PC-9 (cell line): ENCODE measurements at regions not wholly inside any gene's neighbourhood (a gene's known extent, or its start where the extent isn't known, plus 50 kb on each side); places are given as distances from the start of the nearest gene placed in this dataset.

ENCODE experiments used
- BruUV-seq: library from RNA; stranded (reverse); fragments of 400-500 nt; replicated peaks from 2 replicates; lab custom pipeline; 2021; lab: Mats Ljungman, UMichigan
- CTCF ChIA-PET: fragments of 300-600 bp; sonication (Branson Sonifier 250); formaldehyde crosslinking; loops from one replicate; lab custom pipeline; 2022; ENCODE audit warnings: antibody characterized with exemption; lab: Charles Lee
- POLR2A ChIA-PET: fragments of 300-600 bp; sonication (Branson Sonifier 250); formaldehyde crosslinking; loops from one replicate; lab custom pipeline; 2022; ENCODE audit warnings: antibody characterized with exemption; ENCODE audit not compliant: unreplicated experiment; lab: Charles Lee
- DNase-seq, 2 experiments: peaks; one replicate each; pipeline versions ENCODE4 v3.0.0 to v3.0.0-alpha.2; 2015 to 2022; ENCODE audit warnings: mixed read lengths in 1 of 2
- H2AFZ ChIP-seq: fragments of 200-600 bp; sonication (generic); 2 replicates; pipeline ENCODE4 v1.8.1; 2017; ENCODE audit warnings: antibody characterized with exemption
- H3F3A ChIP-seq: fragments of 200-600 bp; sonication (generic); 2 replicates; pipeline ENCODE4 v1.8.1; 2017; ENCODE audit warnings: antibody characterized with exemption, mild to moderate bottlenecking, low read depth; ENCODE audit not compliant: insufficient read depth
- H3K27ac ChIP-seq: fragments of 200-600 bp; sonication (generic); 2 replicates; pipeline ENCODE4 v1.6.1; 2016; ENCODE audit warnings: mixed run types
- H3K27me3 ChIP-seq: fragments of 200-600 bp; sonication (generic); 2 replicates; pipeline ENCODE4 v1.6.1; 2016; ENCODE audit warnings: low read depth, mixed run types; ENCODE audit not compliant: insufficient read depth
- H3K36me3 ChIP-seq: fragments of 200-600 bp; sonication (generic); 2 replicates; pipeline ENCODE4 v1.6.1; 2016; ENCODE audit warnings: low read depth, mixed run types
- H3K4me1 ChIP-seq: fragments of 200-600 bp; sonication (generic); replicated peaks from 2 replicates; pipeline ENCODE4 v1.6.1; 2016; ENCODE audit warnings: mixed run types; ENCODE audit not compliant: insufficient read depth
- H3K4me2 ChIP-seq: fragments of 200-600 bp; sonication (generic); 2 replicates; pipeline ENCODE4 v1.6.1; 2017; ENCODE audit warnings: mixed run types
- H3K4me3 ChIP-seq: fragments of 200-600 bp; sonication (generic); 2 replicates; pipeline ENCODE4 v1.6.1; 2016; ENCODE audit warnings: mixed run types
- H3K79me2 ChIP-seq: fragments of 200-600 bp; sonication (generic); 2 replicates; pipeline ENCODE4 v1.6.1; 2017; ENCODE audit warnings: low read depth, mixed run types
- H3K9me2 ChIP-seq: fragments of 200-600 bp; sonication (generic); 2 replicates; pipeline ENCODE4 v1.8.1; 2017; ENCODE audit warnings: mild to moderate bottlenecking; ENCODE audit not compliant: insufficient read depth
- H3K9me3 ChIP-seq: fragments of 200-600 bp; sonication (generic); 2 replicates; pipeline ENCODE4 v1.8.1; 2016; ENCODE audit warnings: low read depth; ENCODE audit not compliant: insufficient read depth
- H4K20me1 ChIP-seq: fragments of 200-600 bp; sonication (generic); 2 replicates; pipeline ENCODE4 v1.8.1; 2017; ENCODE audit not compliant: insufficient read depth
- EZH2 ChIP-seq: fragments of 200-600 bp; sonication (generic); IDR thresholded peaks from 2 replicates; pipeline ENCODE4 v1.8.0; 2017; ENCODE audit warnings: antibody characterized with exemption, low read depth
- intact Hi-C: fragments of 100-400 bp; cut with micrococcal nuclease; formaldehyde crosslinking; loops from one replicate; pipeline ENCODE4 v1.10.0; 2022; ENCODE audit not compliant: unreplicated experiment
- TF ChIP-seq, protein P1 (sequence below): fragments of 200-600 bp; sonication (generic); conservative IDR thresholded peaks from 2 replicates; pipeline ENCODE4 v1.6.1; 2017; ENCODE audit warnings: mixed run types, antibody characterized with exemption, mild to moderate bottlenecking, moderate library complexity

DNA sequence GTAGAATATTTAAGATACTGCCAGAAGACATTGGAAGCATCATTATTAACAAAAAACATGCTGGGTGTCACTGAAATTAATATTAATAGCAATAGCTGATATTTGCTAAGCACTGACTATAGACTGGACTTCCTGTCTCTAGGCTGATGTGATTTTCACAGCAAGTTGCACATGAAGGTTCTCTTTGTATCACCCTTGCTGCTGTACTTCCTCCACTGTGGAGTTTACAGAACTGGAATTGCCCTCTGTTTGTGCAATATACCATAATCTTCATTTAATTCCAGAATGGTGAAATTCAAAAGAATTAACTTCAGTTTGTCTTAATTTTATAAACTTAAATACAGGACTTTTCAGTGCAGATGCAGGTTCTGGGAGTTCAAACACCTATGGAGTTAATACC lies 585.1 kb downstream of the RNF144A start:
- intact Hi-C loops: no loop called here
- H3F3A ChIP-seq: no peaks in the 10 kb centered on the region
- POLR2A ChIA-PET: no interaction called here
- no peaks in the 10 kb centered on the region for H3K36me3 ChIP-seq
- H3K9me3 ChIP-seq: no peaks in the 10 kb centered on the region
- no peak overlapping the region for H2AFZ ChIP-seq
- no peaks in the 10 kb centered on the region for H3K79me2 ChIP-seq
- H4K20me1 ChIP-seq: no peaks in the 10 kb centered on the region
- TF ChIP-seq, protein P1, sequence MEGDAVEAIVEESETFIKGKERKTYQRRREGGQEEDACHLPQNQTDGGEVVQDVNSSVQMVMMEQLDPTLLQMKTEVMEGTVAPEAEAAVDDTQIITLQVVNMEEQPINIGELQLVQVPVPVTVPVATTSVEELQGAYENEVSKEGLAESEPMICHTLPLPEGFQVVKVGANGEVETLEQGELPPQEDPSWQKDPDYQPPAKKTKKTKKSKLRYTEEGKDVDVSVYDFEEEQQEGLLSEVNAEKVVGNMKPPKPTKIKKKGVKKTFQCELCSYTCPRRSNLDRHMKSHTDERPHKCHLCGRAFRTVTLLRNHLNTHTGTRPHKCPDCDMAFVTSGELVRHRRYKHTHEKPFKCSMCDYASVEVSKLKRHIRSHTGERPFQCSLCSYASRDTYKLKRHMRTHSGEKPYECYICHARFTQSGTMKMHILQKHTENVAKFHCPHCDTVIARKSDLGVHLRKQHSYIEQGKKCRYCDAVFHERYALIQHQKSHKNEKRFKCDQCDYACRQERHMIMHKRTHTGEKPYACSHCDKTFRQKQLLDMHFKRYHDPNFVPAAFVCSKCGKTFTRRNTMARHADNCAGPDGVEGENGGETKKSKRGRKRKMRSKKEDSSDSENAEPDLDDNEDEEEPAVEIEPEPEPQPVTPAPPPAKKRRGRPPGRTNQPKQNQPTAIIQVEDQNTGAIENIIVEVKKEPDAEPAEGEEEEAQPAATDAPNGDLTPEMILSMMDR: no peak
- no peak for TF ChIP-seq EZH2
- H3K9me2 ChIP-seq: no peaks in the 10 kb centered on the region
- CTCF ChIA-PET: no interaction called here
- no peak for DNase-seq
- no peak overlapping the region for H3K4me2 ChIP-seq
- no peaks in the 10 kb centered on the region for H3K4me1 ChIP-seq
- BruUV-seq: no TSS peak
- no peaks in the 10 kb centered on the region for H3K27me3 ChIP-seq
- H3K4me3 ChIP-seq: no peak overlapping the region
- H3K27ac ChIP-seq: no peak overlapping the region

DNA sequence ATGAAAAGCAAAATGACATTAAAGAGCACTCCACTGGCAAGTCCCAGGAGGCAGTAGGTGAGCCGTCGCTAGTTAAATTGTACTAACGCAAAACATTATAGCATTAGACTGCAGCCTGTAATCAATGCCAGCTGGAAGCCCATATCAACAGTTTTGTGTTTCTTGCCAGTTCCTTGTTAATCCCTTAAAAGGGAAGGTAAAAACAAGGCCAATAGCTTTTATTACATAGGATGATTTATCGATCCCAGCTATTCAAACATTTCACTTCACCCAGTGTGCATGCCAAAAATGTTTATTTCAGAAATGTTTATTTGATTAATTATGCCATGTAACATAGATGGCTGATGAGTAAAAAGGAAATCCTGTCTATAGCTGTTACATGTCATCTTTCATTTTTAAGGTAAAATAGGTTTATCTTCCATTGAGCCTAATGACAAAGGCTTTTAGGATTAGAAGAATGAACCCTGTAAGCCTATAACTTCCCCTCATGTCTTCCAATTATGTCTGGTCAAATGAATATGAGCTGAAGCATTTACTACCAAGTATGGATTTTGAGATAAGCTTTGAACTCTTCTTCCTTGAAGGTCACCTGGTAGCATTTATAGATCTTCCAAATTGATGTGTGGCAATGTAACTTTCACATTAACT lies 591.2 kb downstream of the RNF144A start:
- H2AFZ ChIP-seq: no peak overlapping the region
- no peak overlapping the region for H3K4me3 ChIP-seq
- TF ChIP-seq, protein P1: no peak
- TF ChIP-seq EZH2: no peak
- no peak overlapping the region for H3K4me2 ChIP-seq
- H3K9me2 ChIP-seq: no peaks in the 10 kb centered on the region
- intact Hi-C loops: no loop called here
- no peaks in the 10 kb centered on the region for H3K36me3 ChIP-seq
- no peak for DNase-seq
- no peaks in the 10 kb centered on the region for H3F3A ChIP-seq
- no TSS peak for BruUV-seq
- no peaks in the 10 kb centered on the region for H3K4me1 ChIP-seq
- no peaks in the 10 kb centered on the region for H3K79me2 ChIP-seq
- ChIA-PET CTCF (no interaction called here), POLR2A (no interaction called here)
- H3K9me3 ChIP-seq: no peaks in the 10 kb centered on the region
- no peaks in the 10 kb centered on the region for H3K27me3 ChIP-seq
- H4K20me1 ChIP-seq: no peaks in the 10 kb centered on the region
- H3K27ac ChIP-seq: no peak overlapping the region

DNA sequence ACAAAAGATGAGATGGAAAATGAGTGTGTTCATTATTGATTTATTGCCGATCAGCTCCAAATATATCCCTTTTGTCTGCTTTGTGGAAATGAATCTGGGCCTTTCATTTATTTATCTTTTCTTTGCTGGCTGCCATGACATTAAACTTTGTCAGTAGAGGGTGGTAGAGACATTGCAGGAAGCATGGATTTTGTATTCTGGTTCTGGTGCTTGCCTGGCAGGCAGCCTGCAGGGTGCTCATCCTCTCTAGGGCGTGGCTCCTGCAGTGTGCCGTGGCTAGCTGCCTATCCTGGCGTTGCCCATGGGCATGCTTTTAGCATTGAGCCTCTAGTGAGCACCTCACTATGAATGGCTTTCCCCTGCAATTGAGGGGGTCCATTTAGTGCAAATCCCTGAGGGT lies 593.1 kb downstream of the RNF144A start:
- Histone ChIP-seq H3K36me3 (no peaks in the 10 kb centered on the region), H3K27me3 (no peaks in the 10 kb centered on the region), H3K79me2 (no peaks in the 10 kb centered on the region), H3K9me3 (no peaks in the 10 kb centered on the region), H3F3A (no peaks in the 10 kb centered on the region), H3K27ac (no peak overlapping the region), H3K4me3 (no peak overlapping the region), H4K20me1 (no peaks in the 10 kb centered on the region), H3K4me2 (no peak overlapping the region), H2AFZ (no peak overlapping the region), H3K4me1 (no peaks in the 10 kb centered on the region), H3K9me2 (no peaks in the 10 kb centered on the region)
- CTCF ChIA-PET: no interaction called here
- POLR2A ChIA-PET: no interaction called here
- no TSS peak for BruUV-seq
- no peak for DNase-seq
- TF ChIP-seq EZH2: no peak
- TF ChIP-seq, protein P1: no peak
- intact Hi-C loops: no loop called here
